Neuronal stem cell (in vitro differentiated cells): ENCODE measurements at regions not wholly inside any gene's neighbourhood (a gene's known extent, or its start where the extent isn't known, plus 50 kb on each side); places are given as distances from the start of the nearest gene placed in this dataset.
A peak's percentile ranks its signal among the peaks of the same experiment; 100 is the strongest.

Experiments
- DNase-seq: peaks from one replicate; pipeline ENCODE4 v3.0.0-alpha.2; 2013; ENCODE audit warnings: low spot score
- H2AFZ ChIP-seq: one replicate; pipeline ENCODE4 v1.6.1; 2013; ENCODE audit warnings: mild to moderate bottlenecking, low read length, inconsistent platforms
- H2AK5ac ChIP-seq: 2 replicates; pipeline ENCODE4 v1.6.1; 2013; ENCODE audit warnings: low read depth, mild to moderate bottlenecking, inconsistent platforms, low read length, moderate library complexity, mixed read lengths
- H2BK120ac ChIP-seq: 2 replicates; pipeline ENCODE4 v1.6.1; 2013; ENCODE audit warnings: low read depth, mild to moderate bottlenecking, inconsistent platforms, low read length, moderate library complexity, mixed read lengths
- H2BK12ac ChIP-seq: one replicate; pipeline ENCODE4 v1.6.1; 2013; ENCODE audit warnings: low read length, inconsistent platforms
- H2BK15ac ChIP-seq: 2 replicates; pipeline ENCODE4 v1.6.1; 2013; ENCODE audit warnings: mild to moderate bottlenecking, low read length, inconsistent platforms, mixed read lengths
- H2BK5ac ChIP-seq: one replicate; pipeline ENCODE4 v1.6.1; 2013; ENCODE audit warnings: inconsistent platforms, mild to moderate bottlenecking, low read length, moderate library complexity
- H3K14ac ChIP-seq: one replicate; pipeline ENCODE4 v1.6.1; 2013; ENCODE audit warnings: low read length, inconsistent platforms
- H3K18ac ChIP-seq: 2 replicates; pipeline ENCODE4 v1.6.1; 2013; ENCODE audit warnings: low read length, inconsistent platforms
- H3K23ac ChIP-seq: 2 replicates; pipeline ENCODE4 v1.6.1; 2013; ENCODE audit warnings: low read depth, mild to moderate bottlenecking, mixed read lengths, low read length, inconsistent platforms; ENCODE audit not compliant: poor library complexity
- H3K27ac ChIP-seq: replicated peaks from 3 replicates; pipeline ENCODE4 v1.5.1; 2013; ENCODE audit warnings: low read length, inconsistent platforms
- H3K27me3 ChIP-seq, 3 experiments: 2 replicates each; pipeline ENCODE4 v1.6.1; 2013; ENCODE audit warnings: low read length in 3 of 3, mild to moderate bottlenecking in 2 of 3, inconsistent platforms in 1 of 3, low read depth in 1 of 3, mixed read lengths in 1 of 3, moderate library complexity in 1 of 3; ENCODE audit not compliant: control insufficient read depth in 3 of 3, insufficient read depth in 3 of 3
- H3K36me3 ChIP-seq, 2 donors: replicated peaks in 1 of 2; 2 replicates each; pipeline ENCODE4 v1.6.1; 2013; ENCODE audit warnings: low read length in 2 of 2; ENCODE audit not compliant: control insufficient read depth in 2 of 2, insufficient read depth in 2 of 2
- H3K4ac ChIP-seq: 2 replicates; pipeline ENCODE4 v1.6.1; 2013; ENCODE audit warnings: inconsistent platforms, mild to moderate bottlenecking, low read length, moderate library complexity
- H3K4me1 ChIP-seq, 2 donors: 1 replicate in 1 of 2; 2 replicates in 1 of 2; pipeline ENCODE4 v1.6.1; 2013; ENCODE audit warnings: low read length in 2 of 2, low read depth in 1 of 2; ENCODE audit not compliant: control insufficient read depth in 2 of 2, insufficient read depth in 1 of 2
- H3K4me2 ChIP-seq: one replicate; pipeline ENCODE4 v1.6.1; 2013; ENCODE audit warnings: mild to moderate bottlenecking, low read length, inconsistent platforms; ENCODE audit not compliant: insufficient read depth, poor library complexity, severe bottlenecking
- H3K4me3 ChIP-seq, 2 donors: 2 replicates each; pipeline ENCODE4 v1.5.1; 2013; ENCODE audit warnings: low read length in 2 of 2, mild to moderate bottlenecking in 2 of 2, inconsistent platforms in 1 of 2, moderate library complexity in 1 of 2
- H3K79me1 ChIP-seq: one replicate; pipeline ENCODE4 v1.6.1; 2013; ENCODE audit warnings: low read depth, mild to moderate bottlenecking, inconsistent platforms, low read length, moderate library complexity
- H3K9ac ChIP-seq: one replicate; pipeline ENCODE4 v1.6.1; 2013; ENCODE audit warnings: mild to moderate bottlenecking, low read depth, low read length, inconsistent platforms; ENCODE audit not compliant: poor library complexity
- H3K9me3 ChIP-seq, 2 donors: replicated peaks in 1 of 2; 2 replicates each; pipeline versions ENCODE3 to v1.6.1; 2013; ENCODE audit warnings: low read length in 2 of 2, mild to moderate bottlenecking in 2 of 2, inconsistent platforms in 1 of 2, low read depth in 1 of 2, mixed read lengths in 1 of 2, moderate library complexity in 1 of 2; ENCODE audit not compliant: control insufficient read depth in 2 of 2, insufficient read depth in 1 of 2
- H4K8ac ChIP-seq: one replicate; pipeline ENCODE4 v1.6.1; 2013; ENCODE audit warnings: low read depth, mild to moderate bottlenecking, inconsistent platforms, low read length, moderate library complexity
- H4K91ac ChIP-seq: one replicate; pipeline ENCODE4 v1.6.1; 2013; ENCODE audit warnings: low read length, low read depth, mild to moderate bottlenecking, inconsistent platforms; ENCODE audit not compliant: poor library complexity
- WGBS, 2 donors: extraction: QIAGEN DNeasy Blood & Tissue Kit; methylation state at CpG; one replicate each; pipeline ENCODE4 v1.1.7; 2013; ENCODE audit warnings: missing lambda C conversion rate in 2 of 2, mixed read lengths in 1 of 2; ENCODE audit not compliant: insufficient read length in 2 of 2, insufficient replicate concordance in 1 of 2; ENCODE audit errors: extremely low coverage in 2 of 2; 5-methylcytosine and 5-hydroxymethylcytosine counted together

DNA sequence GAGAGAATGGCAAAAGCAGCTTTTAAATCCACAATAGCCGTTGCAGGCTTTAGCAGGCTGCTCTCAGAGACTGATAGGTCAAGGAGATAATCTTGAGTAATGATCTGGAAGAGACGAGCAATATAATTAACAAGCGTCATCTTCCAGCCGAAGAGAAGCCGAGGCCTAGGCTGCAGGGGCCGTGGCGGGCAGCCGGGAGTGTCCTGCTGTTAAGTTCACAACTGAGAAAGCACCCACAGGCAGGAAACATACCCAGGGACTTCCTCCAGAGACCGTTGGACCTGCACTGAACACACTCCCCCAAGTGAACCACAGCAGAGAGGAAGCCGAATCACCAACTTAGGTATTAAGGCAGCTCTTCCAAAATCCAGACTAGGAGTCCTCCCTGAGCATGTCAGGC lies 182.3 kb downstream of the IRX2 start:
- H3K4me1 ChIP-seq = peaks cover 2 to 10% of the 10 kb centered on the region in 2 donors
- no peak overlapping the region for H2AK5ac ChIP-seq
- H2BK120ac ChIP-seq = no peak overlapping the region
- H3K79me1 ChIP-seq = no peaks in the 10 kb centered on the region
- no peak overlapping the region for H2BK5ac ChIP-seq
- H3K4me3 ChIP-seq = no peak overlapping the region
- H3K4ac ChIP-seq = no peak overlapping the region
- H3K23ac ChIP-seq = no peak overlapping the region
- WGBS, 2 donors = no CpG with 5 or more reads among the region's 10 CpGs
- no peak overlapping the region for H2BK12ac ChIP-seq
- DNase-seq = no peak
- H3K36me3 ChIP-seq = no peaks in the 10 kb centered on the region
- H4K91ac ChIP-seq = no peak overlapping the region
- H4K8ac ChIP-seq = no peak overlapping the region
- peak overlapping the region; percentile 54 for H2AFZ ChIP-seq
- H3K9ac ChIP-seq = no peak overlapping the region
- peaks cover 0 to 15% of the 10 kb centered on the region in 2 donors for H3K9me3 ChIP-seq
- no peaks in the 10 kb centered on the region for H3K27me3 ChIP-seq
- H3K18ac ChIP-seq = no peak overlapping the region
- H3K27ac ChIP-seq = no peak overlapping the region
- H2BK15ac ChIP-seq = no peak overlapping the region
- H3K4me2 ChIP-seq = no peak overlapping the region
- H3K14ac ChIP-seq = no peak overlapping the region

GRCh38 chr5:2566284-2566683 lies 185.2 kb downstream of the IRX2 start:
- Histone ChIP-seq H3K23ac (no peak overlapping the region), H3K9me3 (peaks cover 0 to 27% of the 10 kb centered on the region in 2 donors), H3K18ac (no peak overlapping the region), H3K4me1 (peaks cover 2 to 10% of the 10 kb centered on the region in 2 donors), H3K27ac (no peak overlapping the region), H2AFZ (no peak overlapping the region), H4K8ac (no peak overlapping the region), H3K79me1 (no peaks in the 10 kb centered on the region), H4K91ac (no peak overlapping the region), H3K4me3 (no peak overlapping the region), H2AK5ac (no peak overlapping the region), H2BK15ac (no peak overlapping the region), H3K36me3 (no peaks in the 10 kb centered on the region), H2BK5ac (no peak overlapping the region), H2BK12ac (no peak overlapping the region), H2BK120ac (no peak overlapping the region), H3K9ac (no peak overlapping the region), H3K27me3 (no peaks in the 10 kb centered on the region), H3K14ac (no peak overlapping the region), H3K4me2 (no peak overlapping the region), H3K4ac (no peak overlapping the region)
- no peak for DNase-seq
- no CpG with 5 or more reads among the region's 3 CpGs for WGBS, 2 donors

- Histone ChIP-seq H3K4me1 (peaks cover 2 to 7% of the 10 kb centered on the region in 2 donors), H3K18ac (peak overlapping the region; percentile 61), H4K8ac (no peak overlapping the region), H3K4ac (no peak overlapping the region), H3K9me3 (peaks cover 0 to 27% of the 10 kb centered on the region in 2 donors), H4K91ac (no peak overlapping the region), H3K23ac (no peak overlapping the region), H3K14ac (no peak overlapping the region), H3K4me3 (no peak overlapping the region), H3K27ac (no peak overlapping the region), H2AFZ (no peak overlapping the region), H3K4me2 (no peak overlapping the region), H2BK120ac (no peak overlapping the region), H3K79me1 (no peaks in the 10 kb centered on the region), H3K27me3 (no peaks in the 10 kb centered on the region), H2BK15ac (no peak overlapping the region), H3K36me3 (no peaks in the 10 kb centered on the region), H2BK12ac (no peak overlapping the region), H3K9ac (no peak overlapping the region), H2BK5ac (no peak overlapping the region), H2AK5ac (no peak overlapping the region)
- WGBS, 2 donors = no CpG with 5 or more reads among the region's 6 CpGs
- no peak for DNase-seq
Measured at GRCh38 chr5:2565147-2565546, 186.3 kb downstream of the IRX2 start.

- Histone ChIP-seq H3K79me1 (no peaks in the 10 kb centered on the region), H2BK15ac (no peak overlapping the region), H3K4me2 (no peak overlapping the region), H3K18ac (peak overlapping the region; percentile 41), H2BK12ac (no peak overlapping the region), H4K8ac (no peak overlapping the region), H3K14ac (no peak overlapping the region), H2BK120ac (no peak overlapping the region), H2BK5ac (no peak overlapping the region), H3K27ac (no peak overlapping the region), H3K9ac (no peak overlapping the region), H3K4me3 (no peak overlapping the region), H2AK5ac (peak overlapping the region; percentile 78), H3K23ac (no peak overlapping the region), H3K27me3 (no peaks in the 10 kb centered on the region), H3K36me3 (no peaks in the 10 kb centered on the region), H2AFZ (no peak overlapping the region), H3K9me3 (peaks cover 0 to 16% of the 10 kb centered on the region in 2 donors), H4K91ac (peak overlapping the region; percentile 28), H3K4ac (no peak overlapping the region), H3K4me1 (no peaks in the 10 kb centered on the region)
- no CpG with 5 or more reads among the region's 6 CpGs for WGBS, 2 donors
- DNase-seq = no peak
Measured at GRCh38 chr5:2563046-2563445, 188.4 kb downstream of the IRX2 start.
